PC-3 (cell line): ENCODE measurements at regions not wholly inside any gene's neighbourhood (a gene's known extent, or its start where the extent isn't known, plus 50 kb on each side); places are given as distances from the start of the nearest gene placed in this dataset.

Source experiments
- CTCF ChIP-seq: fragments of 300-600 bp; sonication (generic); conservative IDR thresholded peaks from 2 replicates; pipeline ENCODE4 v1.5.1; 2017; ENCODE audit warnings: antibody characterized with exemption, low read depth, mild to moderate bottlenecking, low read length
- EZH2phosphoT487 ChIP-seq: fragments of 300-600 bp; sonication (generic); IDR thresholded peaks from 2 replicates; pipeline ENCODE4 v1.6.1; 2018; ENCODE audit warnings: mild to moderate bottlenecking, antibody characterized with exemption, low read length, borderline replicate concordance

DNA sequence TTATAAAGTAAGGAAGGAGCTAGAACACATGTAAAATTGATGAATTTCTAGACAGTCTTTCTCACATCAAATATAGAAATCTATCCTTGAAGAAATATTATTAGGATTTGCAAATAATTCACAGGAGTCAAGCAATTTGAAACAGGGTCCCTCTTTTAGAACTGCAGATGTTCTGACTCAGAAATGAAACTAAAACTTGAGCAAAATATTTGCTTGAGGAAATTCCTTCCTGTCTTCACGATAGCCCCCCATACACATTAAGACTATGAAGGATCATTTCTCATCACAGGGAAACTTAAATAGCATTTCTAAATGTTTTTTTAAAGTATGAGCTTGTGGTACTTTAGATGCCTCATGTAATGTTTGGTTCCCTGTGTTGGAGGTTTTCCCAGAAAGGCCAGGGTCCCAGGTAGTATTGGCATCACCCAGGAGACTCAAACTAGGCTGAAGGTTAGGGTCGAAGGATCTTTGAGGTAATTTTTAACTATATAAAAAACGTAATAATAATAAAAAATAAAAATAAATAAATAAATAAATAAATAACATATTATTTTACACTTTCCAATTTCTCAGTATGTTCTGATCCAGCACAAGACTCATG is 144.0 kb upstream of the TBX18 start:
- TF ChIP-seq CTCF (no peak), EZH2phosphoT487 (no peak)
